ENCODE measurements at regions not wholly inside any gene's neighbourhood (a gene's known extent, or its start where the extent isn't known, plus 50 kb on each side); places are given as distances from the start of the nearest gene placed in this dataset.
A peak's percentile ranks its signal among the peaks of the same experiment; 100 is the strongest.
"Not testable (repeated sequence)": the region's sequence is repeated elsewhere in the genome, so short reads cannot be mapped to it uniquely, and the experiment has no call there.

GRCh38 chr12:92061061-92061460 is 84.6 kb downstream of the BTG1 start:
- no peak for DNase-seq (ENCODE audit: low read depth)

GRCh38 chr12:92059960-92060359 is 85.7 kb downstream of the BTG1 start:
- no peak for DNase-seq (ENCODE audit: low read depth)

GRCh38 chr12:92058664-92059063 is 87.0 kb downstream of the BTG1 start:
- no peak for DNase-seq (ENCODE audit: low read depth)

GRCh38 chr12:92056756-92057155 is 88.9 kb downstream of the BTG1 start:
- DNase-seq (ENCODE audit: low read depth) = not testable (repeated sequence)

GRCh38 chr12:92056290-92056689 is 89.4 kb downstream of the BTG1 start:
- DNase-seq (ENCODE audit: low read depth) = no peak

GRCh38 chr12:92055877-92056276 is 89.8 kb downstream of the BTG1 start:
- peak; percentile 27 for DNase-seq (ENCODE audit: low read depth)

- DNase-seq (ENCODE audit: low read depth) = no peak
Measured at GRCh38 chr12:92051441-92051840, 94.2 kb downstream of the BTG1 start.

- DNase-seq (ENCODE audit: low read depth) = no peak
Measured at GRCh38 chr12:92049403-92049802, 96.2 kb downstream of the BTG1 start.

GRCh38 chr12:92047393-92047826 is 98.2 kb downstream of the BTG1 start:
- DNase-seq (ENCODE audit: low read depth) = no peak

GRCh38 chr12:92046557-92047392 is 98.9 kb downstream of the BTG1 start:
- DNase-seq (ENCODE audit: low read depth) = no peak

- no peak for DNase-seq (ENCODE audit: low read depth)
Measured at GRCh38 chr12:92045852-92046251, 99.8 kb downstream of the BTG1 start.

GRCh38 chr12:92044435-92044834 is 101.2 kb downstream of the BTG1 start:
- no peak for DNase-seq (ENCODE audit: low read depth)

- no peak for DNase-seq (ENCODE audit: low read depth)
Measured at GRCh38 chr12:92042791-92043531, 102.7 kb downstream of the BTG1 start.

GRCh38 chr12:92041742-92042141 is 103.9 kb downstream of the BTG1 start:
- DNase-seq (ENCODE audit: low read depth) = no peak

- no peak for DNase-seq (ENCODE audit: low read depth)
Measured at GRCh38 chr12:92039046-92039445, 106.6 kb downstream of the BTG1 start.

- DNase-seq (ENCODE audit: low read depth) = no peak
Measured at GRCh38 chr12:92038476-92038875, 107.2 kb downstream of the BTG1 start.

- DNase-seq (ENCODE audit: low read depth) = no peak
Measured at GRCh38 chr12:92036771-92037453, 108.7 kb downstream of the BTG1 start.

- DNase-seq (ENCODE audit: low read depth) = no peak
Measured at GRCh38 chr12:92036061-92036620, 109.5 kb downstream of the BTG1 start.

- no peak for DNase-seq (ENCODE audit: low read depth)
Measured at GRCh38 chr12:92035477-92035876, 110.2 kb downstream of the BTG1 start.

- peak; percentile 23 for DNase-seq (ENCODE audit: low read depth)
Measured at GRCh38 chr12:92034858-92035401, 110.7 kb downstream of the BTG1 start.

GRCh38 chr12:92034083-92034482 is 111.6 kb downstream of the BTG1 start:
- no peak for DNase-seq (ENCODE audit: low read depth)

- no peak for DNase-seq (ENCODE audit: low read depth)
Measured at GRCh38 chr12:92032965-92033364, 112.7 kb downstream of the BTG1 start.
